ENCODE measurements at regions not wholly inside any gene's neighbourhood (a gene's known extent, or its start where the extent isn't known, plus 50 kb on each side); places are given as distances from the start of the nearest gene placed in this dataset.
A peak's percentile ranks its signal among the peaks of the same experiment; 100 is the strongest.

- no peak overlapping the region for H3K9ac ChIP-seq
- H3K4me3 ChIP-seq, result no peak overlapping the region
- H3K4me1 ChIP-seq, result peaks cover 10 to 26% (median 19%) of the 10 kb centered on the region in 10 experiments
- peak overlapping the region in 8 of 11 experiments; percentile 12 to 58 (median 42); a peak in 13 of 22 replicates for H3K4me2 ChIP-seq
- no peaks in the 10 kb centered on the region for H4K20me1 ChIP-seq
- H3K36me3 ChIP-seq, result no peaks in the 10 kb centered on the region
- H3K9me3 ChIP-seq (replicated peaks in 1 of 11), result no peaks in the 10 kb centered on the region; a peak in 2 of 22 replicates
- H3K27ac ChIP-seq, result no peak overlapping the region
- H3K27me3 ChIP-seq, result no peaks in the 10 kb centered on the region
- no peak for TF ChIP-seq Cebpa-rat (IDR thresholded peaks at IDR 0.05)
Measured at GRCh38 chr9:91074866-91075265, 273.2 kb downstream of the SYK start.

DNA sequence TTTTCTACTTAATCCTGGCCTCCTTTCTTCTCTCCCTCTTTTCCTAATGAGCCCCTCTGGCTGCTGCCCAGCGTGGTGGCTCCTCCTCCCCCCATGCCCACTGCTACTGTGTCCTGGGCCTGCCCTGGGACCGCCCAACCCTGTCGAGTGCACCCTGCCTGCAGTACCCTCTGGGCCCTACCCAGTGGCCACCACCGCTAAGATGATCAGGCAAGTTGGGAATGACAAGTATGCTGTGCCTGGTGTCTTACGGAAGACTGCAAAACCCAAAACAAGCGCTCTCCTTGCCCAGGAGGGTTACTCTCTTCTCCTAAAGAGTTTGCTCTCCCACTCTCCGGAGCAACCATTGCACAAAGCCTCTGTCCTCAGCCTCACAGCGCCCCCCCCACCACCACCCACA is 273.7 kb downstream of the SYK start:
- peak overlapping the region in 3 of 11 experiments; percentile 41 to 58 (median 53); a peak in 2 of 22 replicates for H3K4me2 ChIP-seq
- no peak overlapping the region for H3K9ac ChIP-seq
- no peaks in the 10 kb centered on the region for H3K36me3 ChIP-seq
- H3K4me3 ChIP-seq, result no peak overlapping the region
- TF ChIP-seq Cebpa-rat (IDR thresholded peaks at IDR 0.05), result no peak
- no peaks in the 10 kb centered on the region for H3K27me3 ChIP-seq
- no peaks in the 10 kb centered on the region; a peak in 2 of 22 replicates for H3K9me3 ChIP-seq (replicated peaks in 1 of 11)
- peaks cover 10 to 26% (median 19%) of the 10 kb centered on the region in 10 experiments for H3K4me1 ChIP-seq
- no peak overlapping the region for H3K27ac ChIP-seq
- H4K20me1 ChIP-seq, result no peaks in the 10 kb centered on the region

DNA sequence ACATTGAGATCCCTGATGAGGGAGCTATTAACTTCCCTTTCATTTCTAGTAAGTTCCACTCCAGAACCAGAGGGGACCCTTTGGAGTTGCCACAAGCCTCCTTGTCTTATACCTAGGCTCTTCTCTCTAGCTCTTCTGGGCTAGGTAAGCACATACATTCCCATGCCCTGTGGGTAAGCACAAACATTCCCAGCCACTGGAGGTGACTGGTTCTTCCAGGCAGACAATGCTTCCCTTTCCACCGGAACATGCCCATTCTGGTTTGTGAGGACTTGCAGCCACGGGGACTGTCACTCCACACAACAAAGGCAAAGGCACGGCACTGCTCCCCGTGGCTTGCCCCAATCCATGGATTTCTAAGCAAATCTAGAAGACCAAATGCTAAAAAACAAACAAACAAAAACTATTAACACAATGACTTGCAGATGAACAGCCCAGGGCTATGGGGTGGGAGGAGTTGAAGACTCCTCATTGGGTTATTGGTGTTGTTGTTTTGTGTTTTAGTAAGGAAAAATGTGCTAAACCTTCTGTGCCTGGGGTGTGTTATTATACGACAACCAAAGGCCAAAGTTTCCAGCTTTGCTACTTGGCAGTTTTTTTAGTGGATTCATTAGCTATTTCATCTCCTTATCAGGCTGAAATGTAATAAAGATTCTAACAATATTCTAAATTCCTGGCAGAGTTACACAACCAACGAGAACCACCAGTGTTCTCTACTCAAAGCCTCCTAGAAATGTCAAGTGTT is 276.2 kb downstream of the SYK start:
- H3K4me2 ChIP-seq, result no peak overlapping the region; a peak in 1 of 22 replicates
- H3K4me1 ChIP-seq, result peaks cover 0 to 26% (median 13%) of the 10 kb centered on the region in 10 experiments; a peak in 12 of 20 replicates

GRCh38 chr9:91078369-91078695 is 276.7 kb downstream of the SYK start:
- Histone ChIP-seq H3K9ac (no peak overlapping the region), H3K4me2 (peak overlapping the region in 5 of 11 experiments; percentile 1 to 35 (median 30); a peak in 5 of 22 replicates), H3K27me3 (no peaks in the 10 kb centered on the region), H3K27ac (no peak overlapping the region), H4K20me1 (no peaks in the 10 kb centered on the region), H3K36me3 (no peaks in the 10 kb centered on the region), H3K9me3 (replicated peaks in 1 of 11) (peaks cover 0 to 20% (median 12%) of the 10 kb centered on the region in 11 experiments; a peak in 11 of 22 replicates), H3K4me3 (no peak overlapping the region), H3K4me1 (peaks cover 0 to 26% (median 13%) of the 10 kb centered on the region in 10 experiments; a peak in 12 of 20 replicates)
- TF ChIP-seq Cebpa-rat (IDR thresholded peaks at IDR 0.05), result no peak

More for the DNA sequence above, 276.2 kb downstream of the SYK start:
- Histone ChIP-seq H3K27ac (no peak overlapping the region), H3K27me3 (no peaks in the 10 kb centered on the region), H3K9me3 (replicated peaks in 1 of 11) (peaks cover 0 to 15% (median 7%) of the 10 kb centered on the region in 11 experiments; a peak in 10 of 22 replicates), H4K20me1 (no peaks in the 10 kb centered on the region), H3K4me3 (no peak overlapping the region), H3K36me3 (no peaks in the 10 kb centered on the region), H3K9ac (no peak overlapping the region)
- no peak for TF ChIP-seq Cebpa-rat (IDR thresholded peaks at IDR 0.05)

DNA sequence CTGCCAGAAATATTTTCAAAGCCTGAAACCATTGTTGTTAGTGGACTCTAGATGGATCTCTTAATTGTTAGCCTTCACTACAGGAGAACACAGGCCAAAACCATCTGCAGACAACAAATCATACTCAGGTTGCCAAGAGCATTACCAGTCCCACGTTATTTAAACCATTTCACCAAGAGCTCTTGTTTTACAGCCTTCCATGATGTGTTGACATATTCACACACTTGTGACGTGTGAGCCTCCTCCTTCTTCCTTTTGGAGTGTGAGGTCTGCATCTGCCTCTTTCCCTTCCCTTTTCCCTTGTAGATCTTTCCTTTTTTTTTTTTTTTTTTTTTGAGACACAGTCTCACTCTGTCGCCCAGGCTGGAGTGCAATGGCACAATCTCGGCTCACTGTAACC is 279.0 kb downstream of the AUH start:
- no peaks in the 10 kb centered on the region for H3K36me3 ChIP-seq
- H3K4me1 ChIP-seq, result peaks cover 0 to 23% (median 10%) of the 10 kb centered on the region in 10 experiments; a peak in 16 of 20 replicates
- H3K27me3 ChIP-seq, result no peaks in the 10 kb centered on the region
- peaks cover 0 to 35% (median 18%) of the 10 kb centered on the region in 11 experiments; a peak in 12 of 22 replicates for H3K9me3 ChIP-seq (replicated peaks in 1 of 11)
- no peak for TF ChIP-seq Cebpa-rat (IDR thresholded peaks at IDR 0.05)
- no peak overlapping the region for H3K9ac ChIP-seq
- no peak overlapping the region for H3K4me3 ChIP-seq
- no peak overlapping the region for H3K4me2 ChIP-seq
- no peak overlapping the region for H3K27ac ChIP-seq
- no peaks in the 10 kb centered on the region for H4K20me1 ChIP-seq

DNA sequence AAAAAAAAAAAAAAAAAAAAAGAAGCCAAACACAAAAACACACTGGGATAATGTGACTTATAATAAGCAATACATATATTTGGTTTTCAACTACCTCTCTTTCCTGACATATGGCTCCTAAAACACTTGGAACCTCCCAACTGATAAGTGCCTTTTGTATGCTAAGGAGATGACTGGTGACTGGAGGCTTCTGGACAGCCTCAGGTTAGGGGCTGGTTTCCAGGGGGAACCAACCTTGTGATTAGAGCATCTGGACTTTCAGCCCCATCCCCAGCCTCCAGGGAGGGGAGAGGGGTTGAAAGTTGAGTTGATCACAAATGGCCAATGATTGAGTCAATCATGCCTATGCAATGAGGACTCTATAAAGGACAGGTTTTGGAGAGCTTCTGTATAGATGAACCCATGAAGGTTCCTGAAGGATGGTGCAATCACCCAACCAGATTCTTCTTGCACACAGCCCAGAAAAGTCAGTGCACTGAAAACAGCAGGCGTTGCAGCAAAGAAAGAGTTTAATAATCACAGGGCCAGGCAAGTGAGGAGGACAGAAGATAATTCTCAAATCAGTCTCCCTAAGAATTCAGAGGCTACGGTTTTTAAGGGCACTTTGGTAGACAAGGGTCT is 276.7 kb downstream of the AUH start:
- peak overlapping the region in 5 of 11 experiments; percentile 27 to 64 (median 29); a peak in 7 of 22 replicates for H3K4me2 ChIP-seq
- peaks cover 2 to 30% (median 10%) of the 10 kb centered on the region in 10 experiments; a peak in 18 of 20 replicates for H3K4me1 ChIP-seq
- H4K20me1 ChIP-seq, result no peaks in the 10 kb centered on the region

GRCh38 chr9:91085517-91086291 is 276.0 kb downstream of the AUH start:
- no peaks in the 10 kb centered on the region for H3K27me3 ChIP-seq
- H3K27ac ChIP-seq, result peak overlapping the region in 10 of 11 experiments; percentile 6 to 67 (median 44); a peak in 14 of 22 replicates

More for the DNA sequence above, 276.7 kb downstream of the AUH start:
- no peak overlapping the region for H3K9ac ChIP-seq
- H3K36me3 ChIP-seq, result no peaks in the 10 kb centered on the region
- no peak overlapping the region for H3K4me3 ChIP-seq
- H3K9me3 ChIP-seq (replicated peaks in 1 of 11), result peaks cover 0 to 35% (median 18%) of the 10 kb centered on the region in 11 experiments; a peak in 12 of 22 replicates
- 0 out of 22 replicates have a peak, but pooled peaks of 1 of the 11 experiments have one; percentile 9 for TF ChIP-seq Cebpa-rat (IDR thresholded peaks at IDR 0.05)
- H3K27ac ChIP-seq, result peak overlapping the region in 7 of 11 experiments; percentile 8 to 67 (median 52); a peak in 11 of 22 replicates
- H3K27me3 ChIP-seq, result no peaks in the 10 kb centered on the region

DNA sequence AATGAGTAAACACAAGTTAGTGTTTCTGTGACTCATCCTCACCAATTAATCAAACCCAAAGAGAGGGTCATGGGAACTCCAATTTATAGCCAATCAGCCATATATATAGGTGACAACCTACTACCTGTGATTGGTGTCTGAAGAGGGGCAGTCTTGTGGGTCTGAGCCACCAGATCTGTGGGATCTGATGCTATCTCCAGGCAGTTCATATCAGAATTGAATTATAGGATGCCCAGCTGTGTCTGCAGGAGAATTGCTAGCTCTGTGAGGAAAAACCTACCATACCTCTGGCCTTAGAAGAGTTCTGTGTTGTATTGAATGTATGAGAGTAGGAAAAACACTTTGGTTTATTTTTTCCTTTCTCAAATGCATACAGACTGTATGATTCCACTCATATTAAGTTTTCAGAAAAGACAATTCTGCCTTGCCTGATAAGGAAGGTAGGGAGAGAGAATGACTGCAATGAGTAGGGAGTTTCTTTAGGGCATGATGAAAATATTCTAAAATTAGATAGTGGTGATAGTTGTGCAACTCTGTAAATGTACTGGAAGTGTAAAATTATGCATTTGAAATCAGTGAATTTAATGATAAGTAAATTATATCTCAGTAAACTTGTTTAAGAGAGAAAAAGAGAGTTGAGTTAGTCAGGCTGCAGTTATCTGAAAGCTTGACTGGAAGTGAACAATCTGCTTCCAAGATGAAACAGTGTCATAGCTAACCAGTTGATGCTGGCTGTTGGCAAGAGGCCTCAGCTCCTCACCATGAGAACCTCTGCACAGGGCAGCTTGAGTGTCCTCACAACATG is 274.9 kb downstream of the AUH start:
- H4K20me1 ChIP-seq, result no peaks in the 10 kb centered on the region
- no peaks in the 10 kb centered on the region for H3K27me3 ChIP-seq
- no peaks in the 10 kb centered on the region for H3K36me3 ChIP-seq
- no peak overlapping the region for H3K9ac ChIP-seq
- H3K4me3 ChIP-seq, result no peak overlapping the region
- H3K4me2 ChIP-seq, result peak overlapping the region in 3 of 11 experiments; percentile 4 to 27 (median 10); a peak in 2 of 22 replicates
- peaks cover 5 to 34% (median 16%) of the 10 kb centered on the region in 10 experiments; a peak in 18 of 20 replicates for H3K4me1 ChIP-seq
- H3K9me3 ChIP-seq (replicated peaks in 1 of 11), result peaks cover 0 to 29% (median 18%) of the 10 kb centered on the region in 11 experiments; a peak in 11 of 22 replicates
- H3K27ac ChIP-seq, result peak overlapping the region in 4 of 11 experiments; percentile 40 to 64 (median 52); a peak in 9 of 22 replicates
- TF ChIP-seq Cebpa-rat (IDR thresholded peaks at IDR 0.05), result no peak

More at GRCh38 chr9:91085517-91086291, 276.0 kb downstream of the AUH start:
- Histone ChIP-seq H4K20me1 (no peaks in the 10 kb centered on the region), H3K4me1 (peaks cover 5 to 34% (median 15%) of the 10 kb centered on the region in 10 experiments; a peak in 18 of 20 replicates), H3K4me2 (peak overlapping the region in 6 of 11 experiments; percentile 4 to 64 (median 28); a peak in 9 of 22 replicates), H3K9ac (peak overlapping the region in 3 of 11 experiments; percentile 3 to 22 (median 16); a peak in 3 of 22 replicates), H3K36me3 (no peaks in the 10 kb centered on the region), H3K4me3 (no peak overlapping the region), H3K9me3 (replicated peaks in 1 of 11) (peaks cover 0 to 35% (median 18%) of the 10 kb centered on the region in 11 experiments; a peak in 12 of 22 replicates)
- peak in 6 of 11 experiments; percentile 6 to 52 (median 23); a peak in 2 of 22 replicates for TF ChIP-seq Cebpa-rat (IDR thresholded peaks at IDR 0.05)
